ENCODE measurements at regions not wholly inside any gene's neighbourhood (a gene's known extent, or its start where the extent isn't known, plus 50 kb on each side); places are given as distances from the start of the nearest gene placed in this dataset.
"Not testable (repeated sequence)": the region's sequence is repeated elsewhere in the genome, so short reads cannot be mapped to it uniquely, and the experiment has no call there.

- no peak for DNase-seq (ENCODE audit: low read depth in 2 of 2)
These were observed 230.8 kb upstream of the DDI1 start for GRCh38 chr11:103805688-103806009.

GRCh38 chr11:103806130-103806895 lies 230.1 kb upstream of the DDI1 start:
- DNase-seq (ENCODE audit: low read depth in 2 of 2), result no peak

- no peak for DNase-seq (ENCODE audit: low read depth in 2 of 2)
These were observed 228.6 kb upstream of the DDI1 start for GRCh38 chr11:103807806-103808205.

- no peak for DNase-seq (ENCODE audit: low read depth in 2 of 2)
These were observed 228.2 kb upstream of the DDI1 start for GRCh38 chr11:103808252-103808651.

- no peak for DNase-seq (ENCODE audit: low read depth in 2 of 2)
These were observed 224.5 kb upstream of the DDI1 start for GRCh38 chr11:103811870-103812455.

- no peak for DNase-seq (ENCODE audit: low read depth in 2 of 2)
These were observed 223.8 kb upstream of the DDI1 start for GRCh38 chr11:103812680-103813079.

GRCh38 chr11:103820345-103820744 lies 216.1 kb upstream of the DDI1 start:
- not testable (repeated sequence) for DNase-seq (ENCODE audit: low read depth in 2 of 2)

GRCh38 chr11:103824116-103824515 lies 212.3 kb upstream of the DDI1 start:
- DNase-seq (ENCODE audit: low read depth in 2 of 2), result no peak

- no peak for DNase-seq (ENCODE audit: low read depth in 2 of 2)
These were observed 211.0 kb upstream of the DDI1 start for GRCh38 chr11:103825469-103825868.

- DNase-seq (ENCODE audit: low read depth in 2 of 2), result no peak
These were observed 209.6 kb upstream of the DDI1 start for GRCh38 chr11:103826856-103827255.

GRCh38 chr11:103829596-103829995 lies 206.8 kb upstream of the DDI1 start:
- no peak for DNase-seq (ENCODE audit: low read depth in 2 of 2)

GRCh38 chr11:103830205-103830604 lies 206.2 kb upstream of the DDI1 start:
- no peak for DNase-seq (ENCODE audit: low read depth in 2 of 2)

- no peak for DNase-seq (ENCODE audit: low read depth in 2 of 2)
These were observed 203.7 kb upstream of the DDI1 start for GRCh38 chr11:103832762-103833161.

GRCh38 chr11:103842191-103842590 lies 194.2 kb upstream of the DDI1 start:
- no peak for DNase-seq (ENCODE audit: low read depth in 2 of 2)

- DNase-seq (ENCODE audit: low read depth in 2 of 2), result no peak
These were observed 193.6 kb upstream of the DDI1 start for GRCh38 chr11:103842795-103843194.

GRCh38 chr11:103844327-103845215 lies 191.9 kb upstream of the DDI1 start:
- DNase-seq (ENCODE audit: low read depth in 2 of 2), result no peak

- DNase-seq (ENCODE audit: low read depth in 2 of 2), result no peak
These were observed 191.1 kb upstream of the DDI1 start for GRCh38 chr11:103845331-103845730.

GRCh38 chr11:103848686-103849085 lies 187.8 kb upstream of the DDI1 start:
- no peak for DNase-seq (ENCODE audit: low read depth in 2 of 2)

- DNase-seq (ENCODE audit: low read depth in 2 of 2), result no peak
These were observed 187.1 kb upstream of the DDI1 start for GRCh38 chr11:103849366-103849765.

- no peak for DNase-seq (ENCODE audit: low read depth in 2 of 2)
These were observed 185.8 kb upstream of the DDI1 start for GRCh38 chr11:103850419-103851165.

- DNase-seq (ENCODE audit: low read depth in 2 of 2), result no peak
These were observed 185.2 kb upstream of the DDI1 start for GRCh38 chr11:103851166-103851651.
